Prostate gland (tissue), 2 donors: ENCODE measurements at regions not wholly inside any gene's neighbourhood (a gene's known extent, or its start where the extent isn't known, plus 50 kb on each side); places are given as distances from the start of the nearest gene placed in this dataset.

Source experiments
- DNase-seq: peaks from one replicate; pipeline ENCODE4 v3.0.0-alpha.2; 2019; ENCODE audit warnings: low spot score
- H3K27ac ChIP-seq, 2 donors: fragments of 200-600 bp; sonication (generic); 2 replicates each; pipeline ENCODE4 v1.5.1; 2017 to 2019
- H3K27me3 ChIP-seq: fragments of 200-600 bp; sonication (generic); replicated peaks from 2 replicates; pipeline ENCODE4 v1.5.1; 2019; ENCODE audit not compliant: insufficient read depth
- H3K36me3 ChIP-seq, 2 donors: fragments of 200-600 bp; sonication (generic); 1 replicate in 1 of 2; 2 replicates in 1 of 2; pipeline versions ENCODE4 v1.5.1 to v1.8.1; 2017 to 2019
- H3K4me1 ChIP-seq: fragments of 200-600 bp; sonication (generic); replicated peaks from 2 replicates; pipeline ENCODE4 v1.5.1; 2019
- H3K4me3 ChIP-seq, 2 donors: fragments of 200-600 bp; sonication (generic); 2 replicates each; pipeline ENCODE4 v1.5.1; 2017 to 2019
- H3K9me3 ChIP-seq: fragments of 200-600 bp; sonication (generic); 2 replicates; pipeline ENCODE4 v1.5.1; 2017
- CTCF ChIP-seq, 4 experiments: fragments of 200-600 bp in 2 of 4; fragments of 450-650 bp in 2 of 4; sonication (generic) in 2 of 4; IDR thresholded peaks; 1 replicate in 3 of 4; 2 replicates in 1 of 4; pipeline ENCODE4 v1.5.1; 2016 to 2019; ENCODE audit warnings: antibody characterized with exemption in 4 of 4, mild to moderate bottlenecking in 2 of 4, moderate library complexity in 2 of 4
- POLR2A ChIP-seq: fragments of 450-650 bp; IDR thresholded peaks from one replicate; pipeline ENCODE4 v1.6.1; 2016; ENCODE audit warnings: antibody characterized with exemption, mild to moderate bottlenecking
- POLR2AphosphoS5 ChIP-seq: sonication (generic); formaldehyde crosslinking; IDR thresholded peaks from one replicate; pipeline ENCODE4 v1.6.1; 2017; ENCODE audit warnings: antibody characterized with exemption
- WGBS: methylation state at CpG from one replicate; pipeline ENCODE4 v1.1.5; 2018; 5-methylcytosine and 5-hydroxymethylcytosine counted together
- intact Hi-C: fragments of 100-400 bp; cut with DNase I; formaldehyde crosslinking; loops from one replicate; pipeline ENCODE4 v1.14.2; 2022

- no peaks in the 10 kb centered on the region for H3K36me3 ChIP-seq
- no peaks in the 10 kb centered on the region for H3K27me3 ChIP-seq
- H3K27ac ChIP-seq: no peak overlapping the region
- WGBS: 66% methylated on average over 3 of the region's 3 CpGs
- intact Hi-C loops: no loop called here
- H3K4me1 ChIP-seq: no peaks in the 10 kb centered on the region
- no peak overlapping the region for H3K4me3 ChIP-seq
- H3K9me3 ChIP-seq: no peaks in the 10 kb centered on the region
- TF ChIP-seq POLR2A: no peak
- TF ChIP-seq POLR2AphosphoS5: no peak
- no peak for TF ChIP-seq CTCF (IDR thresholded peaks at IDR 0.05)
- DNase-seq: no peak
Observed at GRCh38 chr7:12873571-12873970, 186.1 kb downstream of the ARL4A start.

GRCh38 chr7:12879139-12879538 lies 191.7 kb downstream of the ARL4A start:
- no peaks in the 10 kb centered on the region for H3K4me1 ChIP-seq
- no peak overlapping the region for H3K4me3 ChIP-seq
- no peaks in the 10 kb centered on the region for H3K27me3 ChIP-seq
- TF ChIP-seq POLR2A (no peak), POLR2AphosphoS5 (no peak), CTCF (IDR thresholded peaks at IDR 0.05) (no peak)
- intact Hi-C loops: no loop called here
- H3K27ac ChIP-seq: no peak overlapping the region
- H3K9me3 ChIP-seq: no peaks in the 10 kb centered on the region
- DNase-seq: no peak
- no peaks in the 10 kb centered on the region for H3K36me3 ChIP-seq

GRCh38 chr7:12881712-12882111 lies 194.3 kb downstream of the ARL4A start:
- WGBS: 97% methylated on average over 2 of the region's 2 CpGs
- intact Hi-C loops: no loop called here
- no peak overlapping the region for H3K27ac ChIP-seq
- no peaks in the 10 kb centered on the region for H3K27me3 ChIP-seq
- no peaks in the 10 kb centered on the region for H3K4me1 ChIP-seq
- no peak for TF ChIP-seq POLR2A
- no peak for TF ChIP-seq POLR2AphosphoS5
- no peak for TF ChIP-seq CTCF (IDR thresholded peaks at IDR 0.05)
- no peak for DNase-seq
- no peak overlapping the region for H3K4me3 ChIP-seq
- no peaks in the 10 kb centered on the region for H3K36me3 ChIP-seq
- H3K9me3 ChIP-seq: no peaks in the 10 kb centered on the region

- WGBS: 81% methylated on average over 1 of the region's 1 CpG
Observed at GRCh38 chr7:12882710-12883109, 195.3 kb downstream of the ARL4A start.

More at GRCh38 chr7:12882710-12883109, 195.3 kb downstream of the ARL4A start:
- no peaks in the 10 kb centered on the region for H3K4me1 ChIP-seq
- no peak overlapping the region for H3K4me3 ChIP-seq
- no peak for DNase-seq
- no peaks in the 10 kb centered on the region for H3K9me3 ChIP-seq
- no peaks in the 10 kb centered on the region for H3K27me3 ChIP-seq
- intact Hi-C loops: no loop called here
- no peak overlapping the region for H3K27ac ChIP-seq
- TF ChIP-seq POLR2AphosphoS5: no peak
- no peak for TF ChIP-seq CTCF (IDR thresholded peaks at IDR 0.05)
- H3K36me3 ChIP-seq: no peaks in the 10 kb centered on the region
